Panc1 (cell line): ENCODE measurements at regions not wholly inside any gene's neighbourhood (a gene's known extent, or its start where the extent isn't known, plus 50 kb on each side); places are given as distances from the start of the nearest gene placed in this dataset.

Source experiments
- POLR2AphosphoS5 ChIP-seq: IDR thresholded peaks from 2 replicates; pipeline ENCODE4 v1.6.1; 2012; ENCODE audit warnings: mild to moderate bottlenecking, low read depth, low read length, moderate library complexity
- SIN3A ChIP-seq: IDR thresholded peaks from 2 replicates; pipeline ENCODE4 v1.6.1; 2012; ENCODE audit warnings: low read depth, mild to moderate bottlenecking, low read length, moderate library complexity, borderline replicate concordance; ENCODE audit not compliant: insufficient read depth
- TCF7L2 ChIP-seq: IDR thresholded peaks from 2 replicates; pipeline ENCODE4 v1.6.1; 2011; ENCODE audit warnings: mild to moderate bottlenecking, low read depth, low read length, inconsistent platforms
- TF ChIP-seq, protein P1 (sequence below): fragments of 450-650 bp; IDR thresholded peaks from 2 replicates; pipeline ENCODE4 v1.5.1; 2017; ENCODE audit warnings: mild to moderate bottlenecking
- TF ChIP-seq, protein P2 (sequence below), 2 experiments: IDR thresholded peaks; 2 replicates each; pipeline ENCODE4 v1.6.1; 2011 to 2012; ENCODE audit warnings: low read depth in 2 of 2, control low read depth in 1 of 2, low read length in 1 of 2, mild to moderate bottlenecking in 1 of 2, moderate library complexity in 1 of 2; ENCODE audit not compliant: insufficient read depth in 1 of 2

DNA sequence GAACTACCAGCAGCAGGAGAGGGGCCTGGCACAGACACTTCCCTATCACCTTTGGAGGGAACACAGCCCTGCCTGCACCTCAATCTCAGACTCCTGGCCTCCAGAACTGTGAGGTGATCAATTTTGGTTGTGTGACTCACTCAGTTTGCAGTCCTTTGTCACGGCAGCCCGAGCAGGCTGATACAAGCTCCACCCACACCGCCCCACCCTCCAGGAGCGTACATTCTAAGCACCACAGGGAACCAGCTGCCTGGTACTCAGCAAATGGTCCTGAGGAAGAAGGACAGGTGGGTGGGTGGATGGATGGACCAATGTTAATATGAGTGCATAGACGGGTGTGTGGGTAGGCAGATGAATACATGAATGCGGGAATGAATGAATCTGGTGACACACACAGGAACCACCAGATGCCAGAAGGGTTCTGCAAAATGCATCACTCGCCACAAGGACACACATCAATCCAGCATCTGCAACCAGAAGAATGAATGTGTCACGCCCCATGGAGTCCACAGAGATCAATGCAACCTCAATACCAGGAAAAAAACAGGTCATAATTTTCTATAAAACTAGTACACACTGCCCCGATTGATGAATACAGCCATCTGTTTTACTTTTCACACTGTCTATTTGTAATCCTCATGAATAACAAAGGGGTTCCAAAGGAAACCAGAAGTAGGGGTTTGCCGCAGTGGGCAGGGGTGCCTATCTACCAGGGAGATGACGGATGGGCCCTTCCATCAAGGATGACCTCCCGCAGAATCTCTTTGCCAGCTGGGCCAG is 284.5 kb downstream of the NPHP4 start:
- TF ChIP-seq POLR2AphosphoS5 = no peak
- TF ChIP-seq, protein P1, sequence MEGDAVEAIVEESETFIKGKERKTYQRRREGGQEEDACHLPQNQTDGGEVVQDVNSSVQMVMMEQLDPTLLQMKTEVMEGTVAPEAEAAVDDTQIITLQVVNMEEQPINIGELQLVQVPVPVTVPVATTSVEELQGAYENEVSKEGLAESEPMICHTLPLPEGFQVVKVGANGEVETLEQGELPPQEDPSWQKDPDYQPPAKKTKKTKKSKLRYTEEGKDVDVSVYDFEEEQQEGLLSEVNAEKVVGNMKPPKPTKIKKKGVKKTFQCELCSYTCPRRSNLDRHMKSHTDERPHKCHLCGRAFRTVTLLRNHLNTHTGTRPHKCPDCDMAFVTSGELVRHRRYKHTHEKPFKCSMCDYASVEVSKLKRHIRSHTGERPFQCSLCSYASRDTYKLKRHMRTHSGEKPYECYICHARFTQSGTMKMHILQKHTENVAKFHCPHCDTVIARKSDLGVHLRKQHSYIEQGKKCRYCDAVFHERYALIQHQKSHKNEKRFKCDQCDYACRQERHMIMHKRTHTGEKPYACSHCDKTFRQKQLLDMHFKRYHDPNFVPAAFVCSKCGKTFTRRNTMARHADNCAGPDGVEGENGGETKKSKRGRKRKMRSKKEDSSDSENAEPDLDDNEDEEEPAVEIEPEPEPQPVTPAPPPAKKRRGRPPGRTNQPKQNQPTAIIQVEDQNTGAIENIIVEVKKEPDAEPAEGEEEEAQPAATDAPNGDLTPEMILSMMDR = no peak
- TF ChIP-seq, protein P2, sequence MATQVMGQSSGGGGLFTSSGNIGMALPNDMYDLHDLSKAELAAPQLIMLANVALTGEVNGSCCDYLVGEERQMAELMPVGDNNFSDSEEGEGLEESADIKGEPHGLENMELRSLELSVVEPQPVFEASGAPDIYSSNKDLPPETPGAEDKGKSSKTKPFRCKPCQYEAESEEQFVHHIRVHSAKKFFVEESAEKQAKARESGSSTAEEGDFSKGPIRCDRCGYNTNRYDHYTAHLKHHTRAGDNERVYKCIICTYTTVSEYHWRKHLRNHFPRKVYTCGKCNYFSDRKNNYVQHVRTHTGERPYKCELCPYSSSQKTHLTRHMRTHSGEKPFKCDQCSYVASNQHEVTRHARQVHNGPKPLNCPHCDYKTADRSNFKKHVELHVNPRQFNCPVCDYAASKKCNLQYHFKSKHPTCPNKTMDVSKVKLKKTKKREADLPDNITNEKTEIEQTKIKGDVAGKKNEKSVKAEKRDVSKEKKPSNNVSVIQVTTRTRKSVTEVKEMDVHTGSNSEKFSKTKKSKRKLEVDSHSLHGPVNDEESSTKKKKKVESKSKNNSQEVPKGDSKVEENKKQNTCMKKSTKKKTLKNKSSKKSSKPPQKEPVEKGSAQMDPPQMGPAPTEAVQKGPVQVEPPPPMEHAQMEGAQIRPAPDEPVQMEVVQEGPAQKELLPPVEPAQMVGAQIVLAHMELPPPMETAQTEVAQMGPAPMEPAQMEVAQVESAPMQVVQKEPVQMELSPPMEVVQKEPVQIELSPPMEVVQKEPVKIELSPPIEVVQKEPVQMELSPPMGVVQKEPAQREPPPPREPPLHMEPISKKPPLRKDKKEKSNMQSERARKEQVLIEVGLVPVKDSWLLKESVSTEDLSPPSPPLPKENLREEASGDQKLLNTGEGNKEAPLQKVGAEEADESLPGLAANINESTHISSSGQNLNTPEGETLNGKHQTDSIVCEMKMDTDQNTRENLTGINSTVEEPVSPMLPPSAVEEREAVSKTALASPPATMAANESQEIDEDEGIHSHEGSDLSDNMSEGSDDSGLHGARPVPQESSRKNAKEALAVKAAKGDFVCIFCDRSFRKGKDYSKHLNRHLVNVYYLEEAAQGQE (IDR thresholded peaks at IDR 0.05; ENCODE audit: insufficient read depth in 1 of 2, low read depth in 2 of 2, low read length in 1 of 2) = no peak
- TF ChIP-seq SIN3A = no peak
- TF ChIP-seq TCF7L2 = no peak
